ENCODE measurements at regions not wholly inside any gene's neighbourhood (a gene's known extent, or its start where the extent isn't known, plus 50 kb on each side); places are given as distances from the start of the nearest gene placed in this dataset.

- TF ChIP-seq TSHZ1 (tag by site-specific recombination; IDR thresholded peaks at IDR 0.05; ENCODE audit: borderline replicate concordance): no peak
- TF ChIP-seq, protein P1, sequence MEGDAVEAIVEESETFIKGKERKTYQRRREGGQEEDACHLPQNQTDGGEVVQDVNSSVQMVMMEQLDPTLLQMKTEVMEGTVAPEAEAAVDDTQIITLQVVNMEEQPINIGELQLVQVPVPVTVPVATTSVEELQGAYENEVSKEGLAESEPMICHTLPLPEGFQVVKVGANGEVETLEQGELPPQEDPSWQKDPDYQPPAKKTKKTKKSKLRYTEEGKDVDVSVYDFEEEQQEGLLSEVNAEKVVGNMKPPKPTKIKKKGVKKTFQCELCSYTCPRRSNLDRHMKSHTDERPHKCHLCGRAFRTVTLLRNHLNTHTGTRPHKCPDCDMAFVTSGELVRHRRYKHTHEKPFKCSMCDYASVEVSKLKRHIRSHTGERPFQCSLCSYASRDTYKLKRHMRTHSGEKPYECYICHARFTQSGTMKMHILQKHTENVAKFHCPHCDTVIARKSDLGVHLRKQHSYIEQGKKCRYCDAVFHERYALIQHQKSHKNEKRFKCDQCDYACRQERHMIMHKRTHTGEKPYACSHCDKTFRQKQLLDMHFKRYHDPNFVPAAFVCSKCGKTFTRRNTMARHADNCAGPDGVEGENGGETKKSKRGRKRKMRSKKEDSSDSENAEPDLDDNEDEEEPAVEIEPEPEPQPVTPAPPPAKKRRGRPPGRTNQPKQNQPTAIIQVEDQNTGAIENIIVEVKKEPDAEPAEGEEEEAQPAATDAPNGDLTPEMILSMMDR (tag by site-specific recombination; IDR thresholded peaks at IDR 0.05): no peak
- no peak for TF ChIP-seq KLF17 (tag by site-specific recombination; IDR thresholded peaks at IDR 0.05)
- no peak for TF ChIP-seq ZSCAN16 (tag by site-specific recombination; IDR thresholded peaks at IDR 0.05)
- TF ChIP-seq ZNF274 (IDR thresholded peaks at IDR 0.05; ENCODE audit: low read length): no peak
- no peak for TF ChIP-seq ZNF274 (tag by site-specific recombination; IDR thresholded peaks at IDR 0.05; ENCODE audit: borderline replicate concordance)
- no peak for TF ChIP-seq ZNF10 (tag by site-specific recombination; IDR thresholded peaks at IDR 0.05)
- no peak for TF ChIP-seq YY1 (tag by site-specific recombination; IDR thresholded peaks at IDR 0.05)
- TF ChIP-seq ZNF404 (tag by site-specific recombination; IDR thresholded peaks at IDR 0.05): no peak
- TF ChIP-seq TCF7L2 (IDR thresholded peaks at IDR 0.05; ENCODE audit: borderline replicate concordance, low read depth, low read length): no peak
- no peak for TF ChIP-seq ZBTB44 (tag by site-specific recombination; IDR thresholded peaks at IDR 0.05)
- TF ChIP-seq ZNF514 (tag by site-specific recombination; IDR thresholded peaks at IDR 0.05): no peak
- no peak for TF ChIP-seq ZBTB11 (tag by site-specific recombination; conservative IDR thresholded peaks at IDR 0.05; ENCODE audit: low read depth)
- no peak for TF ChIP-seq ZNF670 (tag by site-specific recombination; IDR thresholded peaks at IDR 0.05; ENCODE audit: low read depth)
- no peak for TF ChIP-seq ZBTB7A (tag by site-specific recombination; IDR thresholded peaks at IDR 0.05; ENCODE audit: low read depth)
Observed at GRCh38 chr3:159858650-159859049, 130.0 kb upstream of the IL12A start.

All from HEK293 (cell line).